ENCODE measurements at regions not wholly inside any gene's neighbourhood (a gene's known extent, or its start where the extent isn't known, plus 50 kb on each side); places are given as distances from the start of the nearest gene placed in this dataset.

DNA sequence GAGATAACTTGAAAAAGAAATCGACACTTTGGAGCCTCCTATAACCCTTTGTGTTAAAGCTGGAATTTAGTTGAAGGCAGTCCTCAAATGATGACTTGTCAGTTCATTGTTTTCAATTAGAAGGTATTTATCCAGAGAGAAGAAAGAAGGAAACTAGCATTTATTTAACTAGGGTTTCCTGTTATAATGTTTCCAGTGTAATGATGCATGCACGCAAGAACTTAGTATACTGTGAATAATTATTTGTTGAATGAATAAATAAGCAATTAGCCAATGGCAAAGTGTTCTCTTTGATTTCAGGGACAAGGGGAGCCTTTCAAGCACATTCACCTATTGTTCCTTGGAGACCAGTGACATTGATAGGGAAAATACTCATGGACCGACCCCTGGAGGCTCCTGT is 307.4 kb downstream of the KLF5 start:
- no peak for DNase-seq

DNA sequence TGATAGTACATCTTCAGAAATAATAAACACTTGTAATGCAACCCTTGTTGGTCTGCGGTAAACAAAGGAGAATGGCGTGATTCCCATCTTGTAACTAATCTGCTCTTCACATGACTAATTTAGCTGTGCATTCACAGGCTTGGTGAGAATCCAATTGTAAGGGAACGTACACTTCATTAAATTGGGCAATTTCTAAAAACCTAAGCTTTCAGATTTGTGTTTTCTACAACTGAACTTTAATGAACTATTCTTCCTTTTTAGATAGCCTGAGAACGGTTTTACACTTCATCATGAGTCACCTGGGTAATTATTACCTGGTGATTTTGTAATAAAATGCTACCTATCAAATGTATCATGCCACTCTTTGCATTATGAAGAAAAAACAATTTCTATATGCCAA is 306.9 kb downstream of the KLF5 start:
- DNase-seq, result no peak

DNA sequence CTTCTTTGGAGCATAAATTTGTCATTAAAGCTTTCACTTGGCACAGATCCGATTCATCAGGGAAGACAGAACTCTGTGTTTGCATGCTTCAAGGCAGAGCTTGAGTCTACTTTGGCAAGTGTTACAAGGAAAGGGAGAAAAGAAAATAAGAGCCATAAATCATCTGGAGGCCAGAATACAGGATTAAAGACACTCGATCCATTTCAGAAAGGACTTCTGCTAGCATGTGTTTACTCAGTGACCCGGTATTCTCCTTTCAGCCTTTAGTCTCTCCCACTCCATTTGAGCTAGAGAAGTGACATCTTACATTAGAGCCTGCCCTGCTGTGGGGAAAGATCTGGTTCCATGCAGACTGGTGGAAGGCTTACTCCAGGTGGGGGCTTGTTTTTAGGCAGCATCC is 306.4 kb downstream of the KLF5 start:
- DNase-seq, result no peak

DNA sequence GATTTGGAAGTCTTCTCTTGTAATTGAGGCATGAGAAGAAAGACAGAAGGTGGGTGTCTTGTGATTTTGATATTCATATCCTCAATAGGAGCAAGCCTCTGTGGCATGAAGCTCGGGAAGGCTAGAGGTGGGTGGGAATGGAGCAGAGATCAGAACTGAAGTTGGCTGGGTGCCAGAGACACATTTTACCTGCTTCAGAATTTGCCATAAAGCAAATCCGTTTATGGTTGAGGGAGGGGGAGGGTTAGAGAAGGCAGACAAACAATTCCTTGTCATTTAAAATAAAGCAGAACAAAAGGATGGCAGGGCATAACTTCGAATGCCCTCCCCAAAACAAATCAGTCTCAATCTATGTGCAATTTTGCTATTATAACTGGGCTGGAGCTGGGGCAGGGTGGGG is 305.9 kb downstream of the KLF5 start:
- no peak for DNase-seq

DNA sequence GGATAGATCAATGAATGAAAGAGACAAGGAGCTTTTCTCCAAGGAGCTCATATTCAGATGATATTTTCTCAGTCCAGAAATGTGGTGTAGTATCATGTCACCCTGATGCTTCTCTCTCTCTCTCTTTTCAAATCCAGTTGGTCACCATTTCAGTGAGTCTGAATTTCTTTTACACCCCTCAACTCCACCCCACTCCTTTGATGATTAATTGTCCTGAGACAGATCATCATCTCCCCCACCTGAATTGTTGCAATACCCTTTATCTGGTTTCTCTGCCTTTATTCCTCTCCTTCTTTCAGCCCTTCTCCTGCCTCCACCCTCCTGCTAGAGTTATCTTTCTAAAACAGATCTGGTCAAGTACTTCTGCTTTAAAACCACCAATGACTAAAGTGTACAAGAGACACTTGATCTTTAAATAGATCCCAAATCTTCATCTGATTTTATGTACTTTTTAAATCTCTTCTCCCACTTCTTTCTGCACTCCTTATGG is 299.8 kb downstream of the KLF5 start:
- DNase-seq, result no peak

DNA sequence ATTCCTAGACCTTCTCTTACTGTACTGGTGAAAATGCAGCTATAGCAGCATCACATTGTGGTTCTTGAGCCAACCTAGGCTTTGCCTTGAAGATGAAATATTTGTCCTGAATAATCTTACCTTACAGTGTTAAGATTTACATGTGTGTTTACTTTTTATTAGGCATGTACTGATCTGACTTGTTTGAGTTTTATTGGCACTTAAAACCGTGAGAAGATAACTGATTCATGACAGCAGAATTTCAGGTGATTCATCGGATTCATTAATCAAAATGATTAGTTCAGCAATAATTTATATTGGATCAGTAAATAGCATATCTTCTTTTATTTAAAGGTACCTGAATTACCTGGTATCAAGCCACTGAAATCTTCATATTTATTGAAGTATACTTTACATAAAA is 296.3 kb downstream of the KLF5 start:
- no peak for DNase-seq

DNA sequence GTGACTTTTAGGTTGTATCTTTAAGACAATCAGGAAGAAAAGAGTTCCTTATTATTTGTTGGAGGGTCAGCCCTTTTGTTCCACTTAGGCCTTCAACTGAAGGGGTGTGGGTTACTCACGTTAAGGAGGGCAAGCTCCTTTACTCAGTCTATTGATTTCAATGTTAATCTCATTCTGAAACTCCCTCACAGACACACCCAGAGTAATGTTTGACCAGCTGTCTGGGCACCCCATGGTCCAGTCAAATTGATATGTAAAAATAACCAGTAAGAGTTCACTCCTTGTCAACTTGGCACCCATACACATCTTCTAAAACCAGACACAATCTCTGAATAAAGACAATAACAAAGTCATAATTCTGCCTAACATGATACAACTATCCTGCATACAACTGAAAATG is 292.9 kb downstream of the KLF5 start:
- DNase-seq, result no peak

DNA sequence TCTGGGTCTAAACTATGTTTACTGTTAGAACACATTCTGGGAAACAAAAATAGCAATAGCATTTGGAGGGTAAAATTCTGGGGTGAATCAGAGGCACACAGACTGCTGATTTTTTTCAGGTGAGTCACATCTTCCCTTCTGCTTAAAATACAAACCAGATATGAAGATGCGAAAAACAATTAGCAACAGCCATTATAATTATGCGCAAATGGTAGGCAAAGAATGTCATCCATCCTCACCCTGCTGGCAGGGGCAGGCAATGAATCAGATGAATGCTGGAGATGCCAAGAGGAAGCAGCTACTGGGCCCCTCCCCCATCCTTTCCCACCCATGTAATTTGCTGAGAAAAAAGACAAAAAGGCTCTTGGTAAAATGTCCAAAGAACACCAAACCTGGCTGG is 282.9 kb downstream of the KLF5 start:
- no peak for DNase-seq

DNA sequence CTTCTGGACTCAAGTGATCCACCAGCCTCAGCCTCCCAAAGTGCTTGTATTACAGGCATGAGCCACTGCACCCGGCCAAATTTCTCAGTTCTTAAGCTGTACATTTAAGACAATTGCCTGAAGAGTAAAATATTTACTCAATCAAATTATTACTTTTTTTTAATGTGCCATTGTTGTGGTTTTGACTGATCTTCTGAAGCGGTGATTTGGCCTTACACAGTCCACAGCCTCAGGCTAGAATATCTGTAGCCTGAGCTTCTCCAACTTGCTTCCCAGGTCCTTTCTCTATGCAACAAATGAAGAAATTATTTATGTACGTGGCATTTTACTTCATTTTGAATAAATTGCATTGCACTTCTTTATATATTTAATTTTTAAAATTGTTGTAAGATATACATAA is 281.3 kb downstream of the KLF5 start:
- DNase-seq, result no peak

DNA sequence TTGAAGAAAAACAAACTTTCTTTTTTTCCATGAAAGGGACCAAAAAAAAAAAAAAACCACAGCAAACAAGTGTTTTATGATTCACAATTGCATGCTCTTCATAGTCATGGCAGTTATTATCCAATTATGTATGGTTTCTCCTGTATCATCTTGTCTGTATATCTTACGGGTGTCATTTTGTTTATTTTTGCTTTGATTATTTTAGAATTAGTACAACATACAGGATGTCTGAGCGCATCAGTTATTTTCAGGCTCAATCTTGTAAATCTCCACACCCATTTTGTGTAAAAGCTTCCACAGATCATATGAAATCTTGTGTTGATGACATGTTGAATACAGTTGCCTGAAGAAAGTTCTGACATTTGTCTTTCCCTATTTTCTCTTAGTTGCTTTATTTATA is 280.3 kb downstream of the KLF5 start:
- no peak for DNase-seq

DNA sequence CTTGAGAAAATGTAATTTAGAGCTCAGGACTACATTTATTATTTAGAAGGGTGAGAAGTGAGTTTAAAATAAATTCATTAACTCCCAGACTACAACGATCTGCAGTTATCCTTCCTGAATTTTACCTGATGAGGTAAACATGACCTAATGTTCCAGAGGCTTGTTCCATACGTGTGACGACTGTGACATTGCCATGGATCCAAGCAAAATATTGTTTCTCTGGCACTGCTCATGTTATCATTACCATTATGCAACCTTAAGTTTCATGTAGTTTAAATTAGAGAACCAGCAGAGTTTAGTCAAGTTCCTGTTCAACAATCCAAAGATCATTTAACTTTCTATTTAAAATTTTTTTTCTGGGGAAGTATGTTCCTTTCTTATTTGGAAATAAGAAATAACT is 279.6 kb downstream of the KLF5 start:
- DNase-seq, result no peak

DNA sequence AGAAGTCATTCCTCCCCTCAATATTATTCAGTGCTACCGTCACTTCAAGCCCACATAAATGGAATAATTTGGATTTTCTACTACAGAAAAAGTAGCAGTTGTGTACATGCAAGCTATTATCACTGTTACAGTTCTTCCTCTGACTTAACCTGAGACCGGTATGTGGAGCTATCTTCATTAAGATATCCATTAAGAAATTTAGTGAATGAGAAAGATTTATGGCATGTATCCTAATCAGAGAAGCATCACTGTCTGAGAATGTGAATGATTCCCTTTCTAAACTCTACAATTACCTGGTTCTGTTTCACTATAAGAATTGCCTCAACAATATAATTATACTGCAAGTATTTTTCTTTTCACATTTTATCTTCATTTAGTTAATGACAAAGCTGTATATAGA is 278.7 kb downstream of the KLF5 start:
- no peak for DNase-seq

DNA sequence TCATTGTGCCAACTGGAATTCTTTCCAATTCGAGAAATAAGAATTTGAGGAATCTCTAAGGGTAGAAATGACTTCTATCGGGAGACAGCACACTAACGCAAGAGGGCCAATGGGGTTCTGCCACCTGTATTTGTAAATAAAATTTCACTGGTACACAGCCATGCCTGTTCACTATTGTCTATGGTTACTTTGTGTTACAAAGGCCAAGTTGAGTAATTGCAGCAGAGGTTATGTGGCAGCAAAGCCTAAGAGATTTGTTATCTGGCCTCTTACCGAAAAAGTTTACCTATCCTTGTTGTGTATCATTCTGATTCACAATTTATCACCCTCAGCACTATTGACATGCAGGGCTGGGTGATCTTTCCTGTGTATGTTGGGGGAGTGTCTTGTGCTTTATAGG is 278.0 kb downstream of the KLF5 start:
- DNase-seq, result no peak

DNA sequence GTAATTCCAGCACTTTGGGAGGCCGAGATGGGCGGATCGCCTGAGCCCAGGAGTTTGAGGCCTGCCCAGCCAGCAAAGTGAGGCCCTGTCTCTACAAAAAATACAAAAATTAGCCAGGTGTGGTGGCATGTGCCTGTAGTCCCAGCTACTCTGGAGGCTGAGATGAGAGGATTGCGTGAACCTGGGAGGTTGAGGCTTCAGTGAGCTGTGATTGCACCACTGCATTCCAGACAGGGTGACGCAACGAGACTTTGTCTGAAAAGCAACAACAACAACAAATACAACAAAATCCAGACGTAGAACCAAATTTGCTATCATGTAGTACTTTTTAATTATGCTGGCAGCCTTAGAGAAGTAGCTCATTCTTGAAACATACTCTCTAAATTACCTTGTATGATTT is 277.1 kb downstream of the KLF5 start:
- no peak for DNase-seq

DNA sequence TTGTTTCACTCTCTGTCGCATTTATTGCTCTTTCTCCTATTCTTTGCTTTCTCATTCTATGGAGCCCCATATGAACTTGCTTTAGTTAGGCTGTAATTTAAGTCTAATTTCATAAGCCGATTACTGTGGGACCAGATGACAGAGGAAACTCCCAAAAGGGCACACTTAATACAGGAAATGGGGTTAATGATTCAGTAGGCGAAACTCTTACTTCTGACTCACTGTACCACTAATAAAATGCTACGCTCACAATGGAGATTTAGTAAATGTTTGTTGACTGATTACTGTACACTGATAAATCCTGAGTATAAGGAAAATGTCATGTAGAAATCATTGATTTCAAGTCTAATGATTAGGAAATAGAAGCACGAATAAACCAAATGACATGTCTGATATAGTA is 276.4 kb downstream of the KLF5 start:
- DNase-seq, result no peak

DNA sequence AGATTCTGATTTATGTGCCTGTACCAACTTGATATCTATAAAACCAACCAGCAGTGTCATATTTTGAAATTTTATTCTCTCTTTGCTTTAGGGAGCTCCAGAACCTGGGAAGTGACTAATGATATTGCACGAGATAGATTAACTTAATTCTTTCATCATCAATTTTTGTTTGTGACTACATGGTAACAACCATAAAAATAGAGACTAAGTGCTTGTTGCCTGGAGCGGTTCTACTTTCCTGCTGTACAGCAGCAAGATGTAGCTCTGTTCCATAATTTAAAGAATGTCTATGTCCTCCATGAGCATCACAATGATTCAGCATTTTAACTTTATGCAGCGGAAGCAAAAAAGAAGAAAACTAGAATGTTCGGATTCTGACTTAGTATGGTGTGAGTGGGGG is 275.6 kb downstream of the KLF5 start:
- DNase-seq, result no peak

DNA sequence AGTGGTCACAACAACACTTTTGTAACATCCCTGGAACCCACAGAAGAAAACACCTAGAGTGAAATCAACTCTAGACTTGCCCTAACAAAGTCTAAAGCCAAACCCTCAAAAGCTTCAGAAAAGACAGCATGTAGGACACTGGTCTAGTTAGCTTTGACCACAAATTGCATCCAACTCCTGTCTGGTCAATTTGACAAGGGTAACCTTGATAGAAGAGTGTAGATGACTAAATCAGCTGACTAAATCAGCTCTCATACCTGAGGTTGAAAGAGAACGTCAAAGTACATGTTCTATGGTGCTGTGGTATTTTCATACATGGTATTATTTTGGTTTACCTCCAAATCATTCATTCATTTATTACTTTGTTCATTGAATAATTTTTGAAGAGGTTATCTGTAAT is 272.8 kb downstream of the KLF5 start:
- DNase-seq, result no peak

DNA sequence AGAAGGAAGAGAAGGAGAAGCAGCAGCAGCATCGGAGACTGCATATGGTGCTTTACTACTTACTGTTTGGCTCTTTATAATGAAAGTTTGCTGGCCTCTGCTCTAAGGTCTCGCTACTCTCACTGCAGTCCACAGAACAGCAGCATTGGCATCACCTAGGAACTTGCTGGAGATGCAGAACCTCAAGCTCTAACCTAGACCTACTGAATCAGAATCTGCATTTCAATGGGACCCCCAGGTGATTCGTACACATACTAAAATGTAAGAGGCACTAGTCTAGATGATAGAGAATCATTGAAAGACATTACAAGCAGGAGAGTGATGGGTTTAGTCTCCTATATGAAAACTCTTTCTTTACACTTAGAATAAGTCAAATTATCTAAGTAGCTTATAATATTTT is 270.6 kb downstream of the KLF5 start:
- DNase-seq, result no peak

DNA sequence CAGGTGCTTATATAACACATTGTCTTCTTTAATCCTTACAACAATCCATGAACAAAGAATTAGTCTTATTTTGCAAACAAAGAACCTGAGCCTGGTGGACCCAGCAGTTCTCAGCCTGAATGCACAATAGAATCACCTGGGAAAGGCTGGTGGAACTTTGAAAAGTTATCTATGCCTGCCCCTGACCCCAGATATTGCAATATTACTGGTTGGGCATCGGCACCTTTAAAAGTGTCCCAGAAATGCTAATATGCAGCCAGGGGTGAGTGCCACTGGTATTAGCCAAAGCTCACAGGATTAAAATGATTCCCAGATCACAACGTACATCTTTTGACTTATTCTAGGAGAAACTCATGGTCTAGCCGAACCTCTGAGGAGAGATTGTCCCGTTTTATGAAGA is 268.8 kb downstream of the KLF5 start:
- DNase-seq, result no peak

DNA sequence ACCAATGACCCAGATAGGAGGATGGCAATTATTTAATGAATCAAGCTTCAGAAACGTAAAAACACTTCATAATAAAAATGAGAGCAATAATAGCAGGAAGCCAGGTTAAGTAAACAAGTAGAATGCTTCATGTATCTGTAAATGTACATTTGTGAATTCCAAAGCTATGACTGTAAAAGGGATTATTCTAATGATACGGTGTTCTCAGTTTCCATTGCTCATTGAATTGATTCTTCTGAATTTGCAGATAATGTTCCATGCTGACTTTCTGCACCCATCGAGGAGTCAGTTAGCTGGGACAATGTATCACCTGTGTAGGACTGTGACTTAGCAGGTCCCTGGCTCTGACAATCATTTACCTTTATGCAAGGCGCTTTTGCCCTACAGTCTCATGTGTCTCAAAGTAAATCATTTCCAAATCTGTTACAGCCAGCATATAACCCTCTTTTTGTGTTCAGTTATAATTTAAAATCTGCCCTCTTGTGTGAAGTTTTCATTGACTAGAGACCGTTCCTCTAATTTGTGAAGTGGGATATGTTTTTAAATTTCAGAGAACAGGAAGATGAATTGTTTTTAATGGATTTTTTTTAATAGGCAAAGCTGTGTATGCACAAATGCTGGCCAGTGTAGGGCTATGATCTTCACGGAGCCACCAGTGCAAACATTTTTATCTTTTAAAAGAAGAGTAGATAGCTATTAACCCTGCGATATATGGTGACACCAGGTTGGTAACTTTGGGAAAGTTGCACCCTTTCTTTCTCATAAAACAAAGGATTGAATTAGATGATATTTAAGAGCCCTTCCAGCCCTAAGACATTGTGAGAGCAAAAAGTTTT is 267.1 kb downstream of the KLF5 start:
- no peak for DNase-seq

DNA sequence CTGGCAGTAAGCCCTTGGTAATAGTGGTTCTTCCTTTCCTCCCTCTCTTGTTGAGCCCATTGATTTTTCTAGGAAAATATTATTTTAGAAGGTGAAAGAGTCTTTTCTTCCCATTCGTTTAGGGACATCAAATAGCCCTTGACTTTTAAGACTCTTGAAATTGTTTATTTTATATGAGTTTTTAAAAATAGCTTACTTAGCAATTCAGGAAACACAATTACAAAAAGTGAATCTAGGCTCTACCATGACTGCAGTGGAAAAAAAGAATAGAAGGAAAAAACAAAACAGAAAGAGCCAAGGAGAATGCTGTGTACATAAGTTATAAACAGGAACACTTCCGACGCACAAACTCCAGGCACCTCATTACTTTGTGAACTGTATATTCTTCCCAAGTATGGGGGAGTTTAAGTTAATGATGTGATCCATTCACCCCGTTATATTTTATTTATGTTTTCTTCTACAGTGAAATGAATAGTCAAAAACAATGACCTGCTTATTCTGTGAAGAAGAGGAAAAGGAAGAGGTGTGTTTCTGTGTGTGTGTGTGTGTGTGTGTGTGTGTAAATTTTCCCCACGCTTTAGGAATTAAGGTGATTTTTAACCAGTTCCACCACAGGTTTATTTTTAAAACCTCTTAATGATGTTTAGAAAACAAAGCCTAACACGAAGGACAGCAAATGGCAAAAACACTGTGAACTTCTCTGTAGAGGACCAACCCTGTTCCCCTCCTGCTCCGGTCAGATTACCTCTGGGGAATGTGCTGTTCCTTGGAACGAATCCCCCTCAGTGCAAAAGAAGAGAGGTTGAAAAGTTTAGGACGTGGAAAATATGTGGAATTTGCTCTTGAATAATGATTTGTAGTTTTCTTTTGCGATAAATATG is 266.3 kb downstream of the KLF5 start:
- DNase-seq, result no peak

DNA sequence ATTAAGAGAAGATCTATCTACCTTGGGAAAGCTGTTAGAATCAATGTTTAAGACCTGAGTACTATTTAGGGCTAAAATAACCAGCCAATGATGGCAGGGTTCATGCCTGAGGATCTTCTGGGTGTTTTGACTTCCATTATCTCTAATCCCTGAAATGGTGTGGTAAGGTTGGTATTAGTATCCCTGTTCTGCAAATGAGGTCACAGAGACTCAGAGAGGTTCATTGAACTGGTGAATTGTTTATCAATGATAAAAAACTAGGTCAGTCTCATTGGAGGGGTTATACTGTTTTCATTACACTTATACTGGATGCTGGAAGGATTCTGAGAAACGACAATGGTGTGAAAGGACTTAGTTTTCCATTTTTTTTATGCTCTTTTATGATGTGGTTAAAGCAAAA is 264.8 kb downstream of the KLF5 start:
- DNase-seq, result no peak

DNA sequence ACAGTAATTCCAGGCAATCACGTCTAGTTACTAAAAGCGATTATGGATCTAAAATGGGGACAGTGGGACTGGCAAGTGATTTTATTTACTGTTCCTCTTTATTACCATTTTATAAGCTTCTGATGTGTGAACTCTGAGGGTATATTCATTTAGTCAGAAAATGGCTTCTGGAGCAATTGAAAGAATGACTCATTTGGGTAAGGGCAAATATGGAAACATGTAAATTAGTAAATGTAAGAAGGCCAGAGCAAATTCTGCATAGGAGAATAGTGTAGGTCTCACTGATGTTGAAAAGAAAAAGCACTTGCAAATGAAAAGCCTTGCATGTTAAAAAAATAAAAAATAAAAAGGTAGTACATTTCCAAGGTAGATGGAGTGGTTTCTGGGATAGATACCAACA is 262.2 kb downstream of the KLF5 start:
- DNase-seq, result no peak

DNA sequence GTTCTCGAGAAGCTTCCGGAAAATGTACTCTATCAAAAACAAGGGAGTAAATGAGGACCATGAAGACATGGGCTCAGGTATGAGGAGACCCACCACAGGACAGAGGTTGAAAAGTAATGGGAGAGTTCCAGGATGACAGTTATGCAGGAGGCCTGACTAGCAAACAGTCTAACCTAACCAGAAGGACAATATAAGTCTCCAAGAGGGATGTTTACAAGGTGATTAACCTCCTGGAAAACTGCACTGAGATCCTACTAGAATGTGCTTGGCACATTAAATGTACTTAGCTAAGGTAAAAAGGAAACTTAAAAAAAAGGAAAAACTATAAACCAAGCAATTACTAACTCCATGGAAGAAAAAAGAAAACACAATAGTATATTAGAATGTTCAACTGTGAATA is 258.3 kb downstream of the KLF5 start:
- no peak for DNase-seq

Data from stimulated activated naive CD4-positive, alpha-beta T cell treated with Interleukin-2 at 50 U/mL for 16 hours (primary cell).